ENCODE measurements at regions not wholly inside any gene's neighbourhood (a gene's known extent, or its start where the extent isn't known, plus 50 kb on each side); places are given as distances from the start of the nearest gene placed in this dataset.

DNA sequence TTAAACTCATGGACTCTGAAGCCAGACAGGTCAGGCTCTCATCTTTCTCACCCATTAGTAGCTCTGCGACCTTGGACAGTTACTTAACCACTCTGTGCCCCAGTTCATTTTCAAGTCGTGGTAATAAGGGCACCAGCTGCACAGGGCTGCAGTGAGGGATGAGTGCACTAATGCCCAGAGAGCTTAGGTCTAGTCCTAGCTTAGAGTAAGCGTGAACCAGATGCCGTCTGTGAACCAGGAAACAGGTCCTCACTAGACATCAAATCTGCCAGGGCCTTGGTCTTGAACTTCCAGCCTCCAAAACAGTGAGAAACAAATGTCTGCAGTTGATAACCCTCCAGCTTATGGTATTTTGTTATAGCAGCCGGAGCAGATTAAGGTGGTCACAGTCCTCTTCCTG lies 222.4 kb upstream of the PFKP start:
- DNase-seq: no peak
- 0 out of 2 replicates have a peak overlapping the region, but pooled peaks have one; percentile 8 for H3K27ac ChIP-seq (ENCODE audit: low read length)
- no peak overlapping the region for H2AFZ ChIP-seq (ENCODE audit: low read depth, low read length)
- peak; percentile 55; the same call in 2 of the 3 replicates for ATAC-seq (ENCODE audit: insufficient read depth, low read depth)
- H3K27me3 ChIP-seq (ENCODE audit: insufficient read depth, low read length, poor library complexity): no peaks in the 10 kb centered on the region
- H3K4me2 ChIP-seq (ENCODE audit: insufficient read depth, low read length): no peak overlapping the region
- no peak for TF ChIP-seq EZH2 (IDR thresholded peaks at IDR 0.05; ENCODE audit: borderline replicate concordance, low read depth, low read length, severe bottlenecking)
- TF ChIP-seq, protein P1, sequence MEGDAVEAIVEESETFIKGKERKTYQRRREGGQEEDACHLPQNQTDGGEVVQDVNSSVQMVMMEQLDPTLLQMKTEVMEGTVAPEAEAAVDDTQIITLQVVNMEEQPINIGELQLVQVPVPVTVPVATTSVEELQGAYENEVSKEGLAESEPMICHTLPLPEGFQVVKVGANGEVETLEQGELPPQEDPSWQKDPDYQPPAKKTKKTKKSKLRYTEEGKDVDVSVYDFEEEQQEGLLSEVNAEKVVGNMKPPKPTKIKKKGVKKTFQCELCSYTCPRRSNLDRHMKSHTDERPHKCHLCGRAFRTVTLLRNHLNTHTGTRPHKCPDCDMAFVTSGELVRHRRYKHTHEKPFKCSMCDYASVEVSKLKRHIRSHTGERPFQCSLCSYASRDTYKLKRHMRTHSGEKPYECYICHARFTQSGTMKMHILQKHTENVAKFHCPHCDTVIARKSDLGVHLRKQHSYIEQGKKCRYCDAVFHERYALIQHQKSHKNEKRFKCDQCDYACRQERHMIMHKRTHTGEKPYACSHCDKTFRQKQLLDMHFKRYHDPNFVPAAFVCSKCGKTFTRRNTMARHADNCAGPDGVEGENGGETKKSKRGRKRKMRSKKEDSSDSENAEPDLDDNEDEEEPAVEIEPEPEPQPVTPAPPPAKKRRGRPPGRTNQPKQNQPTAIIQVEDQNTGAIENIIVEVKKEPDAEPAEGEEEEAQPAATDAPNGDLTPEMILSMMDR (IDR thresholded peaks at IDR 0.05; ENCODE audit: borderline replicate concordance, extremely low read depth, low read length, poor library complexity, severe bottlenecking): no peak
- no peaks in the 10 kb centered on the region for H4K20me1 ChIP-seq (ENCODE audit: insufficient read depth, low read length)
- H3K4me1 ChIP-seq (ENCODE audit: insufficient read depth, low read length): no peaks in the 10 kb centered on the region
- H3K4me3 ChIP-seq (ENCODE audit: low read depth in 1 of 2, low read length in 2 of 2): no peak overlapping the region
- no peak overlapping the region for H3K9ac ChIP-seq (ENCODE audit: low read depth, low read length)
- no peaks in the 10 kb centered on the region for H3K36me3 ChIP-seq (ENCODE audit: insufficient read depth, low read length)
- no peaks in the 10 kb centered on the region for H3K79me2 ChIP-seq (ENCODE audit: insufficient read depth, low read length)
- H3K9me3 ChIP-seq (ENCODE audit: insufficient read depth, low read length, severe bottlenecking): no peaks in the 10 kb centered on the region

DNA sequence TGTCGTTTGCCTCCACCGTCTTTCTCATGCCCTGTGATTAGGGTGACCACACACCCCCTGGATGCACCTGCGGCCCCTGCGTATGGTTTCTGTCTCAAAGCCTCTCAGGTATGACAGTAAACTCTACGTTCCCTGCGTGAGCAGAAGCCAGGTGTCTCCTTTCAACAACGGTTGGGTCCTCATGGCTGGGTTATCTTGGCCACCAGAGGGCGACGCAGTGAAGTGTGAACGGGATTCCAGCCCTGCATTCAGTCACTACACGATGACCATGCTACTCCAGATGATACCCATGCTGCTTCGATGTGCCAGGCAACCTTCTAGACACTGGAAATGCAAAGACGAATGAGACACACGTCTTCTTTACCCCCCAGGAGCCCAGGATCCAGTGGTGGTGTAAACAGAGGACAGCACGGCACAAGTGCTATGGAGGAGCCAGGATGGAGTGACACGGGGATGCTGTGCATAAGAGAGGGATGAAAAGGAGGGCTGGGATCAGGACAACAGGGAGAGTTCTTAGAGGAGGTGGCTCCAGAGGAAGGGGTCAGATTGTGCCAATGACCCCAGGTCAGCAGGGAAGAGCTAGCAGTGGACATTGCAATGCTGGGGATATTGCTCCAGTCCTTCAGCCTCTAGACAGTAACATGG lies 228.1 kb upstream of the PFKP start:
- Histone ChIP-seq H3K27ac (ENCODE audit: low read length) (peak overlapping the region; percentile 5; the same call in 1 of the 2 replicates), H4K20me1 (ENCODE audit: insufficient read depth, low read length) (no peaks in the 10 kb centered on the region), H3K36me3 (ENCODE audit: insufficient read depth, low read length) (no peaks in the 10 kb centered on the region), H3K9me3 (ENCODE audit: insufficient read depth, low read length, severe bottlenecking) (no peaks in the 10 kb centered on the region), H3K4me1 (ENCODE audit: insufficient read depth, low read length) (no peaks in the 10 kb centered on the region), H2AFZ (ENCODE audit: low read depth, low read length) (no peak overlapping the region), H3K4me2 (ENCODE audit: insufficient read depth, low read length) (no peak overlapping the region), H3K79me2 (ENCODE audit: insufficient read depth, low read length) (no peaks in the 10 kb centered on the region), H3K4me3 (ENCODE audit: low read depth in 1 of 2, low read length in 2 of 2) (no peak overlapping the region), H3K9ac (ENCODE audit: low read depth, low read length) (no peak overlapping the region), H3K27me3 (ENCODE audit: insufficient read depth, low read length, poor library complexity) (no peaks in the 10 kb centered on the region)
- ATAC-seq (ENCODE audit: insufficient read depth, low read depth) (peak; percentile 93), DNase-seq (peak; percentile 75)
- no peak for TF ChIP-seq EZH2 (IDR thresholded peaks at IDR 0.05; ENCODE audit: borderline replicate concordance, low read depth, low read length, severe bottlenecking)
- TF ChIP-seq, protein P1 (IDR thresholded peaks at IDR 0.05; ENCODE audit: borderline replicate concordance, extremely low read depth, low read length, poor library complexity, severe bottlenecking): peak; percentile 93

DNA sequence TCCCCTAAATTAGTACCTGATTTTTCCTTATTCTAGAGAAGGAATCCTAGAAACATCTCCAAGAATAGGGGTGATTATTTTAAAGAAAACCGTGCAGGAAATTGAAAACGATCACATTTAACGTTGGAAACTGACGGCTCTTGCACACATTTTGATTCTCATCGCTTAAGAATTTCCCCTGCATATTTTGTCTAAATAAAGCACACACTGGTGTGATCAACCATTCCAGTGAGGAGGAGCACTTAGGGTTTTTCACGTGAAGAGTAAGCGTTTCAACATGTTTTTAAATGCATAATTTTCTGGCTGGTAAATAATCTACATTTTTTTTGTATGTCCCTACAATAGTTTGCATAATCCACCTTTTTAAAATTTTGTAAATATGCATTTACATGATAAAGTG lies 229.7 kb upstream of the PFKP start:
- ATAC-seq (ENCODE audit: insufficient read depth, low read depth): no peak

More for the DNA sequence above, 229.7 kb upstream of the PFKP start:
- no peak overlapping the region for H2AFZ ChIP-seq (ENCODE audit: low read depth, low read length)
- no peak overlapping the region for H3K4me3 ChIP-seq (ENCODE audit: low read depth in 1 of 2, low read length in 2 of 2)
- H3K27ac ChIP-seq (ENCODE audit: low read length): no peak overlapping the region
- H3K79me2 ChIP-seq (ENCODE audit: insufficient read depth, low read length): no peaks in the 10 kb centered on the region
- no peaks in the 10 kb centered on the region for H4K20me1 ChIP-seq (ENCODE audit: insufficient read depth, low read length)
- no peak overlapping the region for H3K9ac ChIP-seq (ENCODE audit: low read depth, low read length)
- TF ChIP-seq, protein P1 (IDR thresholded peaks at IDR 0.05; ENCODE audit: borderline replicate concordance, extremely low read depth, low read length, poor library complexity, severe bottlenecking): no peak
- no peak for TF ChIP-seq EZH2 (IDR thresholded peaks at IDR 0.05; ENCODE audit: borderline replicate concordance, low read depth, low read length, severe bottlenecking)
- H3K9me3 ChIP-seq (ENCODE audit: insufficient read depth, low read length, severe bottlenecking): no peaks in the 10 kb centered on the region
- H3K4me1 ChIP-seq (ENCODE audit: insufficient read depth, low read length): no peaks in the 10 kb centered on the region
- no peak for DNase-seq
- no peaks in the 10 kb centered on the region for H3K36me3 ChIP-seq (ENCODE audit: insufficient read depth, low read length)
- no peaks in the 10 kb centered on the region for H3K27me3 ChIP-seq (ENCODE audit: insufficient read depth, low read length, poor library complexity)
- H3K4me2 ChIP-seq (ENCODE audit: insufficient read depth, low read length): no peak overlapping the region

Data from DND-41 (cell line).